LNCaP clone FGC (cell line): ENCODE measurements at regions not wholly inside any gene's neighbourhood (a gene's known extent, or its start where the extent isn't known, plus 50 kb on each side); places are given as distances from the start of the nearest gene placed in this dataset.
A peak's percentile ranks its signal among the peaks of the same experiment; 100 is the strongest.

Experiments used
- DNase-seq: peaks from one replicate; pipeline ENCODE4 v3.0.0-alpha.2; 2011; ENCODE audit warnings: low read depth
- H3K4me3 ChIP-seq: 2 replicates; pipeline ENCODE4 v1.5.1; 2011; ENCODE audit warnings: mild to moderate bottlenecking, low read depth, low read length, control low read depth
- TF ChIP-seq, protein P1 (sequence below): IDR thresholded peaks from 2 replicates; pipeline ENCODE4 v1.5.1; 2012; ENCODE audit warnings: mild to moderate bottlenecking; ENCODE audit not compliant: control insufficient read depth, insufficient read depth; ENCODE audit errors: extremely low read depth

DNA sequence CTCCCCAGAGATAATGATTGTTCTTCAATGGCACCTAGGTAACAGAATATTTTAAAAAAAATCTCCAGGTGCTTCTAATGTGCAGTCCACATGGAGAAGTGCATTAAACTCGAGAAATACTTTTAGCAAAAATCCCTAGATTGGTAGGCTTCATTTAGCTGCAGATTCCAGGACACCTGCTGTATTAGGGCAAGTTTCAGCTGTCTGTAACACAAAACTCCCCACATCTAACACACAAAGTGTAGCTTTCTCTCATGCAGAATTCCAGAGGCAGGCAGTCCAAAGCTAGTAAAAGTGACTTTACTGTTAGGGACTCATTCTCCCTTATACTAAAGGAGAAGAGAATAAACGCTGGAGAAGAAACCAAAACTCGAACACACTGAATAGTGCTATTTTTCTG lies 1414.3 kb upstream of the B3GALT2 start:
- no peak for DNase-seq
- no peak overlapping the region for H3K4me3 ChIP-seq
- TF ChIP-seq, protein P1, sequence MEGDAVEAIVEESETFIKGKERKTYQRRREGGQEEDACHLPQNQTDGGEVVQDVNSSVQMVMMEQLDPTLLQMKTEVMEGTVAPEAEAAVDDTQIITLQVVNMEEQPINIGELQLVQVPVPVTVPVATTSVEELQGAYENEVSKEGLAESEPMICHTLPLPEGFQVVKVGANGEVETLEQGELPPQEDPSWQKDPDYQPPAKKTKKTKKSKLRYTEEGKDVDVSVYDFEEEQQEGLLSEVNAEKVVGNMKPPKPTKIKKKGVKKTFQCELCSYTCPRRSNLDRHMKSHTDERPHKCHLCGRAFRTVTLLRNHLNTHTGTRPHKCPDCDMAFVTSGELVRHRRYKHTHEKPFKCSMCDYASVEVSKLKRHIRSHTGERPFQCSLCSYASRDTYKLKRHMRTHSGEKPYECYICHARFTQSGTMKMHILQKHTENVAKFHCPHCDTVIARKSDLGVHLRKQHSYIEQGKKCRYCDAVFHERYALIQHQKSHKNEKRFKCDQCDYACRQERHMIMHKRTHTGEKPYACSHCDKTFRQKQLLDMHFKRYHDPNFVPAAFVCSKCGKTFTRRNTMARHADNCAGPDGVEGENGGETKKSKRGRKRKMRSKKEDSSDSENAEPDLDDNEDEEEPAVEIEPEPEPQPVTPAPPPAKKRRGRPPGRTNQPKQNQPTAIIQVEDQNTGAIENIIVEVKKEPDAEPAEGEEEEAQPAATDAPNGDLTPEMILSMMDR = no peak

DNA sequence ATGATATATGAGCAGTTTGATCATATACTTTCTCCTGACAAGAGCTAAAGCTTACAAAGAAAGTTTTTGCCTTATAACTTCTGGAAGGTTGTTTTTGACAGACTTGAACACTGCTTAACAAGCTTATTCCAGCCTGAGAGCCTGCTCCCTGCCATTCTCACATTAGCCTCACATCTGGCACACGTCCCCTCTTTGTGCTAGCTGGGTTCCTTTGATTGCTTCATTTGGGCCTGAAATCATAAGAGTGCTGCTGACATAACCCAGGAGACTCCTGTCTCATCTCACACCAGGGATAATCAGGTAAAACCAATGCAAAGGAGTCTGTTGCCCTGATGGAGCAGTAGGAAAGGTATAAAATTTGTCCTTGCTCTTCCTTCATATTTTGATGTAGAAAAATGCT lies 1411.7 kb upstream of the B3GALT2 start:
- TF ChIP-seq, protein P1 = no peak
- DNase-seq = no peak
- no peak overlapping the region for H3K4me3 ChIP-seq

DNA sequence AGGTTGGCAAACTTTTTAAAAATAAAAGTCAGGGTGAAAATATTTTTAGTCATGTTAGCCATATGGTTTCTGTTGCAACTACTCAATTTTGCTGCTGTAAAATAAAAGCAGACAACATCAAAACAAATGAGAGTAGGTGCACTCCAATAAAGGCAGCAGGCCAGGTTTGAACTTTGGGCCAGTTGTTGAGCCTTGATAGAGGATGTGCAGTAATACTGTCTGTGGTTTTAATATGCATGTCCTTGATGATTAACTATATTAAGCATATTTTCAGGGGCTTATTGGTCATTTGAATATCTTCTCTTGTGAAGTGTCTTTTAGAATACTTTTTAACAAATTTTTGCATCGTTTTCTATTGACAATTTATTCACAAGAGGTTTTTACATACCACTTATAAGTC lies 1399.9 kb upstream of the B3GALT2 start:
- TF ChIP-seq, protein P1 = no peak
- no peak for DNase-seq
- no peak overlapping the region for H3K4me3 ChIP-seq

DNA sequence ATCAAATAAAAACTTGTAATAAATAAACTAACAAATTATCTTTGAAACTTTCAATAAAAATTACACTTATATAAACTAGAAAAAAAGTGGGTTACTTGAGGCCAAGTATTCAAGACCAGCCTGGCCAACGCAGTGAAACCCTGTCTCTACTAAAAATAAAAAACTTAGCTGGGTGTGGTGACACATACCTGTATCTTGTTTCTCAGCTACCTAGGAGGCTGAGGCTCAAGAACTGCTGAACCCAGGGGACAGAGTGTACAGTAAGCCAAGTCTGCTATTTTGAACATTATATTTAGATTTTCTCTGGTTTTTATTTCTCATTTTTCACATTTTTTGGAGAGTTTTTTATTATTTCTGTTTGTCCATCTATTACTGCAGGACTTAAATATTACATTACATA lies 1397.6 kb upstream of the B3GALT2 start:
- DNase-seq = no peak
- no peak overlapping the region for H3K4me3 ChIP-seq
- TF ChIP-seq, protein P1 = no peak

DNA sequence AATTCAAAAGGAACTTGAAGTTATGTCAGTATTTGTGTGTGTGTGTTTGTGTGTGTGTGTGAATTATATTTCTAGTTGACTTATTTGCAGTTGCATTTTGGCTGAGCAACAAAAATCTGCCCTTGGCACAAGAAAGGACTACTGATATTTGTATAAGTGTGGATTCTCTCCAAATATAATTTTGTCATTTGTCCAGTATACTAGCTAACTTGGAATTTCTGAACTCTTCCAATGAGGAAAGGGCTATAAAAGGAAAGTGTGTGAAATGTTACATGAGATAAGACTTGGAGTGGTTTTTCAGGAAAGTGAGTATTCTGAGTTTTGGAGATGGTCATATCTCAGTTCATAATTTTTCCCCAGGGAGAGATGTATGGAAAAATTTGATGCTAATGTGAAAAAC lies 1384.1 kb upstream of the B3GALT2 start:
- DNase-seq = peak; percentile 47
- TF ChIP-seq, protein P1 = no peak
- H3K4me3 ChIP-seq = no peak overlapping the region

DNA sequence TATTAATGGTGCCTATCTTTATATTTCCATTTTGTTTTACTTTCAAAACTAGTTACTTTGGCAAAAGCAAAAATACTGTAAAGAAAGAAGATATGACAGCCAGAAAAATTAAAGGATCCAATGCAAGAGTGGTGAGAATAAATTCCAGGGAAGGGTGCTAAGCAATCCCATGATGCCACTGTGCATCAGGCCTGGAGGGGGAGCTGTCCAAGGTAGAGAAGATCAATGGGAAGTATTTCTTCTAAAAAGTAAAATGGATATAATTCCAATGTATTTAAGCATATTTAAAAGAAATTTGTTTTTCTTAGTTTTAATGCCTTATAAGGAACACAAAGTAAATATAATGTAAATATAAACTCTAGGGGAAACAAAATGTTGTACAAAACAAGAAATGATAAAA lies 1382.2 kb upstream of the B3GALT2 start:
- no peak for DNase-seq
- H3K4me3 ChIP-seq = no peak overlapping the region
- TF ChIP-seq, protein P1 = no peak

DNA sequence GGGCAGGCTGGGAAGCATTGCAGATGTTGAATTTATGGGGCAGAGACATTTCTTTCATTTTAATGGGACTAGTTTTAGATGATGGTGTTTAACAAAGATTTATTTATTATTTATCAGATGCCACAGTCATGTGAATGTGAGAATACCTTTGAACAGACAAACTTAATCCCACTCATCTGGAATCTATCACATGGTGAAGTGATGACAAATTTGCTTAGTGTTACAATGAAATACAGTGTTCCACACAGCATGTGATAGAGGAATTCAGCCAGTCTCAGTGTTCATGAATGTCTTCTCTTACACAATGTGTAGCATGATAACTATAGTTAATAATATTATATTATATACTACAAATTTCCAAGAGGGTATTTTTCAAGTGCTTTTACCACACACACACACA lies 1361.7 kb upstream of the B3GALT2 start:
- TF ChIP-seq, protein P1 = no peak
- no peak overlapping the region for H3K4me3 ChIP-seq
- DNase-seq = no peak
